ENCODE measurements at regions not wholly inside any gene's neighbourhood (a gene's known extent, or its start where the extent isn't known, plus 50 kb on each side); places are given as distances from the start of the nearest gene placed in this dataset.

DNA sequence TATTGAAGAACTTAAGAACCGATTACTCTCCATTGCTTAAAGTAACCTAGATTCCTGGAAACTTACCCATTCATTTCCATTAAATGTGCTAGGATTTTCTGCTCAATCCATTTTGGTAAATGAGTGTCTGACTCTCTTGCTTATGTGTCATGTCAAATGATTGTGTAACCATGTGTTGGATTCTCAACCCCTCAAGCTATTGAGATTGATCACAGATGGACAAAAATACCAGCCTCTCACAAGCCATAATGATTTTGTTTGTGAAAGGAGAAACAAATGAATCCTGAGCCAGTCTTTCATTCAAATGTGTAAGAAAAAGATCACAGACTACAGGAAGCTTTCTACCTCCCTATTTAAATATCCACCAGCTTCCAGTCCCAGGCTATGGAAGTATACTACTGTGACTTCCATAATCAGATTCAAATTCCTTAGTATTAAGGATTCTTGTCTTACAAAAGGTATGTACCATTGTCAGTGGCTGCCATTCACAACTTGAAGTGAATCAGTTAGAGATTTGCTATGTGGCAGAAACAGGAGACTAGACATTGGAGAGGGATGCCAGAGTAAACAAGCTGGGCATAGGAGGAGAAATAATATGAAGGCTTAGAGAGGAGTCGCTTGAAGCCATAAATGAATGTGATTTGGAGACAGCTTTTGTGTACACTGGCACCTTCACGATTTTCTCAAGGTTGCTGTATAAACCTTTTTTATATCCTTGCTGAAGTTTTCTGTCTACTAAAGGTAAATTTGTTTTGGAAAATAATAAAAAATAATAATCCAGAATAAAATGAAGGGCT, 498.5 kb upstream of the SETBP1 start:
- H3K27ac ChIP-seq: peak overlapping the region; percentile 32
- TF ChIP-seq ZFX (IDR thresholded peaks at IDR 0.05; ENCODE audit: borderline replicate concordance): no peak
- TF ChIP-seq, protein P1, sequence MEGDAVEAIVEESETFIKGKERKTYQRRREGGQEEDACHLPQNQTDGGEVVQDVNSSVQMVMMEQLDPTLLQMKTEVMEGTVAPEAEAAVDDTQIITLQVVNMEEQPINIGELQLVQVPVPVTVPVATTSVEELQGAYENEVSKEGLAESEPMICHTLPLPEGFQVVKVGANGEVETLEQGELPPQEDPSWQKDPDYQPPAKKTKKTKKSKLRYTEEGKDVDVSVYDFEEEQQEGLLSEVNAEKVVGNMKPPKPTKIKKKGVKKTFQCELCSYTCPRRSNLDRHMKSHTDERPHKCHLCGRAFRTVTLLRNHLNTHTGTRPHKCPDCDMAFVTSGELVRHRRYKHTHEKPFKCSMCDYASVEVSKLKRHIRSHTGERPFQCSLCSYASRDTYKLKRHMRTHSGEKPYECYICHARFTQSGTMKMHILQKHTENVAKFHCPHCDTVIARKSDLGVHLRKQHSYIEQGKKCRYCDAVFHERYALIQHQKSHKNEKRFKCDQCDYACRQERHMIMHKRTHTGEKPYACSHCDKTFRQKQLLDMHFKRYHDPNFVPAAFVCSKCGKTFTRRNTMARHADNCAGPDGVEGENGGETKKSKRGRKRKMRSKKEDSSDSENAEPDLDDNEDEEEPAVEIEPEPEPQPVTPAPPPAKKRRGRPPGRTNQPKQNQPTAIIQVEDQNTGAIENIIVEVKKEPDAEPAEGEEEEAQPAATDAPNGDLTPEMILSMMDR (IDR thresholded peaks at IDR 0.05): no peak

DNA sequence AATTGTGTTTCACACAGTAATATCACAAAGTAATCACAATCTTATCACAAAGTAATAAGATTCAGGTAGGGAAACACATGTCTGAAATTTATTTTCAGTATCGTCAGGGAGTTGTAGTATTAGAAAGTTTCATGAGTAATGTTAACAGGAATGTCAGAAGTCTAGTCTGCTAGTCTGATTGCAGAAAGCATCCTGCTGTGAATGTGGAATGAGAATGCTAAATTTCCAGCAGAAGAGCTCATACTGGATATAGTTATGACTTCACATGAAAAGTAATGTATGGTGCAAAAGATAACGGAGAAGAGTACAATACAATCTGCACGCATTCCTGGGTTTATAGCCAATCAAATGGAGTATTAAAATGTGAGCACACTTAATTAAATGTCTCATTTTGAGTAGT, 494.7 kb upstream of the SETBP1 start:
- no peak overlapping the region for H3K27ac ChIP-seq
- no peak for TF ChIP-seq ZFX (IDR thresholded peaks at IDR 0.05; ENCODE audit: borderline replicate concordance)
- TF ChIP-seq, protein P1 (IDR thresholded peaks at IDR 0.05): no peak

DNA sequence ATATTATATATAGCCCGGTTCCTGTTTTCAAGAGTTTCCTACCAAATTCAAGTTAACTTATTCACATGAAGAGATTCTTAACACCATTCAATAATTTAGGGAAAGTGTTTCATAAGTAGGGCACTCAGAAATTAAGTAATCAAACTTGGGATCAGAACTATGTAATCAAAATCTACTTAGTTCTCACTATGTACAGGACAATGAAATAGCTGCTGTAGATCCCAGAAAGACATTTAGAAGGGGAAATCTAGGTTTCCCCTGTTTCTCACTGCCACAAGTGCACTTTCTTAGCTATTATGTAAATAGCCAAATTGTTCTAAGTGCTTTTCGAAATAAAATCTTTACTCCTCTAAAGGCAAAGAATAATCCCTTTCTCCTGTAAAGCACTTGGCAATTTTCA, 493.6 kb upstream of the SETBP1 start:
- no peak overlapping the region for H3K27ac ChIP-seq

DNA sequence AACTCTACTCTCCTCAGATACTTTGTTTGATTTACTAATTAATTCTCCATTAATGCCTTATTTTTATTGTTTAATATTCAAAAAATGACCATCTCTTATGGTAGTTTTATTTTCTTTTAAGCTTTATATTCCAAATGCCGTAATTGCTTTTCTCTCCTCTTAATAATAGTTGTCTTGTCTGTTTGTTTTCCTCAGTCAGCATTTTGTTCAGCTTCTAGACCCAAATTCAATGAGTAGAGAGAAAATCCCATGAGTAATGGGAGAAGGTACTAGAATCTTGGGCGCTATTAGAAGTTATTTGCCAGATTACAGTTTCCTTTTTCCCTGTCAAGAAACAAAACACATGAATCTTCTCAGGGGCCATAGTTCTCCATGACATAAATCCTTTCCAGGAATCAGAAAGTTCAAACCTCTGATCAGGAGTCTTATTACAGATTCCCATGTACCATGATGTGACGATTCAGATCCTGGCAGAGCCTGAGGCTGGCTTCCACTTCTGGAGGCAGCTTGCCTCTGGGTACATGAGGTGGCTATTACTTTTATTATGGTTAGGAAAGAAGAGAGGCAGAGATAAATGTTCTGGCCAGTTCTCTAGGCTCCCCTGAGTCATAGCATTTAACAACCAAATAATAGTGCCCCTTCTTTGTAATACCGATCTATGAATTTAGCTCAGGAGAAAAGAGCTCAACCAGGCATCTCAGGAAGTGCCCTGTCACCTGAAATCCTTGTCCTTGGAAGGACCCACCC, 485.1 kb upstream of the SETBP1 start:
- H3K27ac ChIP-seq: no peak overlapping the region

More for the DNA sequence above, 493.6 kb upstream of the SETBP1 start:
- TF ChIP-seq, protein P1 (IDR thresholded peaks at IDR 0.05): no peak
- no peak for TF ChIP-seq ZFX (IDR thresholded peaks at IDR 0.05; ENCODE audit: borderline replicate concordance)

DNA sequence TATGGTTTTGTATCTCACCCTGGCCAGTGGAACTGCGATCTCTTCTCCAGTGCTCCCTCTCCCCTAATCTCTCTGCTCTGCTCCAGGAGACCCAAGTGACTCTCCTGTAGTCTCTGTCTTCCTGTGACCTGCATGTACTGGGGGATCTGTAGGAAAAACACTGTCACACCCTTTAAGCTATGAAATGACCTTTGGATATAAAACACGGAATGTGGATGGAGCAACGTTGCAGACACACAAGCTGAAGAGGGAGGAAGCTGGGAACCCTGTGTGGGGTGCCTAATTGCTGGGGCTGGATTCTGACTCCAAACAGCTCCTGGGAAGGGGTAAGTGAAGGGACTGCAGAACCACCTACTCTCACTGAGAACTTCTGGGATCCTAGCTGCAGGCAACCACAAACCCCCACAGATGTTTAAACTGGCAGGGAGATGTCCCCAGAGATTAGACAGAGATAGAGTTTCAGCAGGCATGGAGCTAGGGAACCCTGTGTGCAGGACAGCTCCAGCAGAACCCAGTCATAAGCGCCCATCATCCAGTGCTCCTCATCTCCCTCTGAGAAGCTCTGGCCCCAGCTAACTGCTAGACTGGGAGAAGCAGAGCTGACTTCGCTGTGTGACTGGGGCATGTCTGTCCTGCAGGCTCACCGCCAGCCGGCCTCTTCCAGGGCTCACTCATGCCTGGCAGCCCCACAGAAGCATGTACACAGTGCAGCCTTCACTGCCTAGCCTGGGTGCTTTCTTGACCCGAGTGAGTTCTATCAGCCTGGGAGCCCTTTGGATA, 482.7 kb upstream of the SETBP1 start:
- H3K27ac ChIP-seq: no peak overlapping the region
- no peak for TF ChIP-seq ZFX (IDR thresholded peaks at IDR 0.05; ENCODE audit: borderline replicate concordance)

More for the DNA sequence above, 485.1 kb upstream of the SETBP1 start:
- no peak for TF ChIP-seq ZFX (IDR thresholded peaks at IDR 0.05; ENCODE audit: borderline replicate concordance)
- TF ChIP-seq, protein P1 (IDR thresholded peaks at IDR 0.05): no peak

DNA sequence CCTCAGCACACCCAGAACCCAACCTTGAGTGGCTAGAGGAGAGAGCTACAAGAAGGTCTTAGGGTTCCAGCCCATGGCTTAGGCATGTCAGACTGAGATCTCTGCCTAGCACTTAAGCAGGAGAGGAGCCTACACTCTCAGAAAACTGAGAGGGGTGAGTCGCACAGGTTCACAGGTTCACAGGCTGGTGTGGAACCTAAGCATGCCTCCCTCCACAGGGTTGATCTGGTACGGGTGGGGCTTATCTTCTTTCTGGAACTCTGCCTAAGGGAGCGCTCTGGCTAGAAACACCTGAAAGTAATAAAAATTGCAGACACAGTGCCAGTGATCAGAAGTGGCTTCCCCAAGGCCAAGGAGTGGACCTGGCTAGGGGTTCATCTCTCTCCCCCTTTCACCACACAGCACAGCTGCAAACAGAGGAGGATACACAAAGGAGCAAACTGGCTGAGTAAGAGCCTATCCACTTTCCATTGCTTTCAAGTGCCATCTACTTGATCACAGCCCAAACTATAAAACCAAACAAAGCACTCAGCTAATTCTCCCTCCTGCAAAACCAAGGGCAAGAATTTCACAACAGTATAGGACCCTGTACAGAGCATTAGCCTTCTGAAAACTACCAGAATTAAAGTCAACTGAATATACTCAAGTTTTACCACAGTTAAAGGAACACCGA, 481.9 kb upstream of the SETBP1 start:
- no peak overlapping the region for H3K27ac ChIP-seq

More for the DNA sequence above, 481.9 kb upstream of the SETBP1 start:
- TF ChIP-seq ZFX (IDR thresholded peaks at IDR 0.05; ENCODE audit: borderline replicate concordance): no peak
- TF ChIP-seq, protein P1 (IDR thresholded peaks at IDR 0.05): no peak
